GM12878 (cell line): ENCODE measurements at regions not wholly inside any gene's neighbourhood (a gene's known extent, or its start where the extent isn't known, plus 50 kb on each side); places are given as distances from the start of the nearest gene placed in this dataset.

Experiments
- ATAC-seq: fragments of 200-7000 bp; cut with Tn5 transposase; 3 replicates; pipeline ENCODE4 v1.9.1; 2020; ENCODE audit warnings: mild to moderate bottlenecking, moderate library complexity
- BruUV-seq: library from RNA; stranded (reverse); fragments of 400-500 nt; replicated peaks from 2 replicates; lab custom pipeline; 2021; lab: Mats Ljungman, UMichigan
- CTCF ChIA-PET: fragments of 300-600 bp; sonication (Branson Sonifier 250); formaldehyde crosslinking; extraction: SDS; loops from one replicate; lab custom pipeline; 2021; ENCODE audit warnings: inconsistent platforms; lab: Yijun Ruan, JAX
- POLR2A ChIA-PET: fragments of 350-600 bp; formaldehyde crosslinking; extraction: SDS; loops from one replicate; lab custom pipeline; 2021; ENCODE audit warnings: inconsistent platforms; lab: Charles Lee
- RAD21 ChIA-PET: fragments of 300-600 bp; sonication (Branson Sonifier 250); formaldehyde crosslinking; loops from one replicate; lab custom pipeline; 2023; ENCODE audit warnings: antibody characterized with exemption; ENCODE audit not compliant: unreplicated experiment; lab: Charles Lee
- SMC1A ChIA-PET: fragments of 300-600 bp; sonication (Branson Sonifier 250); formaldehyde crosslinking; loops from one replicate; lab custom pipeline; 2023; ENCODE audit not compliant: unreplicated experiment, uncharacterized antibody; lab: Charles Lee
- DNase-seq: peaks from one replicate; pipeline ENCODE4 v3.0.0-alpha.2; 2011; ENCODE audit warnings: low read depth, low spot score
- FAIRE-seq: peaks from 3 replicates; lab custom pipeline; 2011; peaks lifted over from hg19 to GRCh38; lab: Jason Lieb, UNC
- H2AFZ ChIP-seq: 2 replicates; pipeline ENCODE4 v1.6.0; 2011; ENCODE audit warnings: low read depth, low read length, control low read depth; ENCODE audit not compliant: control insufficient read depth
- H3K27ac ChIP-seq: 2 replicates; pipeline ENCODE4 v1.5.1; 2011; ENCODE audit warnings: control low read depth; ENCODE audit not compliant: control insufficient read depth, insufficient read depth
- H3K27me3 ChIP-seq, 2 experiments: replicated peaks in 1 of 2; 2 replicates each; pipeline versions ENCODE4 v1.6.0 to v1.6.1; 2011; ENCODE audit warnings: low read length in 1 of 2; ENCODE audit not compliant: control insufficient read depth in 2 of 2, insufficient read depth in 2 of 2
- H3K36me3 ChIP-seq, 2 experiments: 2 replicates each; pipeline ENCODE4 v1.5.1; 2011; ENCODE audit warnings: low read length in 1 of 2; ENCODE audit not compliant: control insufficient read depth in 2 of 2, insufficient read depth in 2 of 2
- H3K4me1 ChIP-seq: 2 replicates; pipeline ENCODE4 v1.6.1; 2011; ENCODE audit warnings: mild to moderate bottlenecking, low read length, moderate library complexity, mixed read lengths; ENCODE audit not compliant: control insufficient read depth, insufficient read depth
- H3K4me2 ChIP-seq: 2 replicates; pipeline ENCODE4 v1.6.0; 2011; ENCODE audit warnings: control low read depth; ENCODE audit not compliant: control insufficient read depth, insufficient read depth
- H3K4me3 ChIP-seq: fragments of 200-600 bp; sonication (generic); 2 replicates; pipeline ENCODE4 v1.5.1; 2016
- H3K79me2 ChIP-seq: 2 replicates; pipeline ENCODE4 v1.6.0; 2011; ENCODE audit warnings: low read length; ENCODE audit not compliant: control insufficient read depth, insufficient read depth
- H3K9ac ChIP-seq: 2 replicates; pipeline ENCODE4 v1.8.0; 2011; ENCODE audit warnings: low read length, control low read depth, mixed read lengths; ENCODE audit not compliant: control insufficient read depth, insufficient read depth
- H3K9me3 ChIP-seq: replicated peaks from 3 replicates; pipeline ENCODE4 v1.5.1; 2011; ENCODE audit warnings: mild to moderate bottlenecking, low read length; ENCODE audit not compliant: control insufficient read depth, insufficient read depth
- H4K20me1 ChIP-seq: 2 replicates; pipeline ENCODE4 v1.6.0; 2011; ENCODE audit not compliant: control insufficient read depth, insufficient read depth
- BCLAF1 ChIP-seq: fragments of 450-650 bp; IDR thresholded peaks from 2 replicates; pipeline ENCODE4 v1.6.1; 2017; ENCODE audit warnings: antibody characterized with exemption, mild to moderate bottlenecking, moderate library complexity
- CEBPZ ChIP-seq: fragments of 150-350 bp; IDR thresholded peaks from 2 replicates; pipeline ENCODE4 v1.6.1; 2016; ENCODE audit warnings: low read depth, low read length
- CHD2 ChIP-seq: IDR thresholded peaks from 2 replicates; pipeline ENCODE4 v1.6.1; 2011; ENCODE audit warnings: low read depth, low read length, improper control_type of control experiment, borderline replicate concordance
- CREM ChIP-seq: IDR thresholded peaks from 2 replicates; pipeline ENCODE4 v1.6.1; 2014; ENCODE audit warnings: antibody characterized with exemption, low read depth
- POLR2A ChIP-seq: IDR thresholded peaks from 2 replicates; pipeline ENCODE4 v1.6.1; 2011; ENCODE audit warnings: low read depth, mild to moderate bottlenecking, low read length
- RELA ChIP-seq: fragments of 450-650 bp; IDR thresholded peaks from 2 replicates; pipeline ENCODE4 v1.8.0; 2014; ENCODE audit warnings: borderline replicate concordance; ENCODE audit not compliant: partially characterized antibody
- SREBF1 ChIP-seq: IDR thresholded peaks from 2 replicates; pipeline ENCODE4 v1.6.1; 2012; ENCODE audit warnings: mild to moderate bottlenecking, low read length
- ZNF274 ChIP-seq: IDR thresholded peaks from one replicate; pipeline ENCODE4 v1.8.0; 2011; ENCODE audit not compliant: insufficient read length, insufficient read depth
- WGBS: methylation state at CpG from one replicate; pipeline ENCODE4 v1.1.6; 2016; ENCODE audit warnings: low lambda C conversion rate; ENCODE audit not compliant: insufficient replicate concordance, insufficient coverage; ENCODE audit errors: missing lambda C conversion rate; 5-methylcytosine and 5-hydroxymethylcytosine counted together
- in situ Hi-C: fragments of 300-500 bp; cut with MboI; formaldehyde crosslinking; loops from 9 replicates; pipeline ENCODE4 v1.14.3; 2018; ENCODE audit warnings: mixed read lengths
- intact Hi-C: fragments of 100-400 bp; cut with micrococcal nuclease; formaldehyde crosslinking; loops from one replicate; pipeline ENCODE4 v1.14.2; 2022; ENCODE audit not compliant: unreplicated experiment

DNA sequence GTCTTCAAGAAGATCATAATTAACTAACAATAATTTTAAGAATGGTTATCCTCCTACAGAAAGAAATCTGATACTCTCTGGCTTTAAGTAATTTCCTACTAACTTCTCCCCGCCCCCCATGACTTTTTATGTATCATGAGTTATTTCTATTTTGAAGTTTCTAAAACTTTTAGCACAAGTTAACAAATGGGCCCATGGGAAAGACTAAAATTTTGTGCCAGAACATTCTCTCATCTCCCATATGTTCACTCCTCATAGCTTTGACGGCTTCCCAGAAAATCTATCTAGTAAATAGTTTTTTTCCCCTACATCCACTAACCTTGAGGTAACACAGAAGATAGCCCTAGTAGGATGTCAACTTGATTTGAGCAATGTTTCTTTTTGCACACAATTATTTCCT is 148.3 kb downstream of the POSTN start:
- H3K27ac ChIP-seq, result no peak overlapping the region
- ChIA-PET CTCF (no interaction called here), POLR2A (no interaction called here), RAD21 (no interaction called here), SMC1A (interaction anchor here (0.6 kb wide), 1 partner anchor 1450 kb away, joined by 3 read pairs; no protein-coding TSS in a partner anchor)
- H3K4me2 ChIP-seq, result no peak overlapping the region
- H2AFZ ChIP-seq, result no peak overlapping the region
- H3K4me1 ChIP-seq, result no peaks in the 10 kb centered on the region
- no peaks in the 10 kb centered on the region for H4K20me1 ChIP-seq
- FAIRE-seq (no peak), ATAC-seq (no peak), DNase-seq (no peak)
- intact Hi-C loops (no loop called here), in situ Hi-C loops (no loop called here)
- 14% methylated on average over 2 of the region's 2 CpGs for WGBS
- no peaks in the 10 kb centered on the region for H3K27me3 ChIP-seq
- H3K4me3 ChIP-seq, result no peak overlapping the region
- H3K9me3 ChIP-seq, result no peaks in the 10 kb centered on the region
- H3K79me2 ChIP-seq, result no peaks in the 10 kb centered on the region
- no peak overlapping the region for H3K9ac ChIP-seq
- no TSS peak for BruUV-seq
- no peaks in the 10 kb centered on the region for H3K36me3 ChIP-seq
- TF ChIP-seq SREBF1 (no peak), POLR2A (no peak), RELA (no peak), ZNF274 (no peak), CEBPZ (no peak), CREM (no peak), CHD2 (no peak), BCLAF1 (no peak)
